ENCODE measurements at regions not wholly inside any gene's neighbourhood (a gene's known extent, or its start where the extent isn't known, plus 50 kb on each side); places are given as distances from the start of the nearest gene placed in this dataset.

DNA sequence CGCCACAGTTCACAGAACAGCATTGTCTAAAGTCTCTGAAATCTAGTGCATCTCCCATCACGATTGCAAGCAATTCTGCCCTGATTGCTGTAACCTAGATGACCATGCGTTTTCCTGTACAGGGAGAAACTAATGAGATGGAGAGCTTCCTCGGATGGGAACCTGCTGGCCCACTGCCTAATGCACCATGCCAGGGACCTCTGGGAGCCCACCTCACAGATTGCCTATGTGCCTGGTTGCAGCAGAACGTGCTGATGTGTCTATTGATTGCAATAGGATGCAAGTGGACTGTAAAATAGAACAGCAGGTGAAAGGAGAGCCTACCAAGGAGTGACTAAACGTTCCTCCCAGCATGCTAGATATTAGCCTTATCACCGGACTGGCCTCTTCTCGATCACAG lies 141.0 kb upstream of the RAB12 start:
- TF ChIP-seq, protein P1, sequence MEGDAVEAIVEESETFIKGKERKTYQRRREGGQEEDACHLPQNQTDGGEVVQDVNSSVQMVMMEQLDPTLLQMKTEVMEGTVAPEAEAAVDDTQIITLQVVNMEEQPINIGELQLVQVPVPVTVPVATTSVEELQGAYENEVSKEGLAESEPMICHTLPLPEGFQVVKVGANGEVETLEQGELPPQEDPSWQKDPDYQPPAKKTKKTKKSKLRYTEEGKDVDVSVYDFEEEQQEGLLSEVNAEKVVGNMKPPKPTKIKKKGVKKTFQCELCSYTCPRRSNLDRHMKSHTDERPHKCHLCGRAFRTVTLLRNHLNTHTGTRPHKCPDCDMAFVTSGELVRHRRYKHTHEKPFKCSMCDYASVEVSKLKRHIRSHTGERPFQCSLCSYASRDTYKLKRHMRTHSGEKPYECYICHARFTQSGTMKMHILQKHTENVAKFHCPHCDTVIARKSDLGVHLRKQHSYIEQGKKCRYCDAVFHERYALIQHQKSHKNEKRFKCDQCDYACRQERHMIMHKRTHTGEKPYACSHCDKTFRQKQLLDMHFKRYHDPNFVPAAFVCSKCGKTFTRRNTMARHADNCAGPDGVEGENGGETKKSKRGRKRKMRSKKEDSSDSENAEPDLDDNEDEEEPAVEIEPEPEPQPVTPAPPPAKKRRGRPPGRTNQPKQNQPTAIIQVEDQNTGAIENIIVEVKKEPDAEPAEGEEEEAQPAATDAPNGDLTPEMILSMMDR (IDR thresholded peaks at IDR 0.05 in 8 of 11, conservative IDR thresholded peaks at IDR 0.05 in 3 of 11) = no peak
- TF ChIP-seq POLR2AphosphoS5 (IDR thresholded peaks at IDR 0.05) = no peak
